Lower leg skin (tissue), 3 donors: ENCODE measurements at regions not wholly inside any gene's neighbourhood (a gene's known extent, or its start where the extent isn't known, plus 50 kb on each side); places are given as distances from the start of the nearest gene placed in this dataset.

Source experiments
- POLR2A ChIP-seq, 2 donors: fragments of 450-650 bp; IDR thresholded peaks; one replicate each; pipeline ENCODE4 v1.6.1; 2016 to 2017; ENCODE audit warnings: antibody characterized with exemption in 2 of 2, mild to moderate bottlenecking in 1 of 2, moderate library complexity in 1 of 2
- TF ChIP-seq, protein P1 (sequence below), 3 donors: fragments of 450-650 bp; IDR thresholded peaks; one replicate each; pipeline ENCODE4 v1.5.1; 2016; ENCODE audit warnings: antibody characterized with exemption in 3 of 3, mild to moderate bottlenecking in 3 of 3, moderate library complexity in 2 of 3

DNA sequence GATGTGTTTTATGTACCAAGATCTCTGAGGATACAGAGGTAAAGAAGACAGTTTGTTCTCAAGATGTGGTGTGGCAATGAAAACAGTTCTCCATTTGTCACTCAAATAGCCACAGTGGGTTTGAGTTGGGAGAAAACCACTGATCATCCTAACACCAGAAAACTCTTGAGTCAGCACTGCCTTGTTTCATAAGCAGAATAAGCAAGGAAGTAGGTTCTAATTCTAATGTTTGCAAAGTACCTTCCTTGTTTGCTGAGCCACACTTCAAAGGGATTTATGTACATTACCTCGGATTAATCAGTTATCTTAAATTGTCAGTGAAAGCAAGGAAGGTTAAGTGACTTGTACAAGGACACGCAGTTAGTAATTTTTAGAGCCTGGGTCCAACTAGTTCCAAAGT lies 107.8 kb upstream of the BOC start:
- TF ChIP-seq, protein P1, sequence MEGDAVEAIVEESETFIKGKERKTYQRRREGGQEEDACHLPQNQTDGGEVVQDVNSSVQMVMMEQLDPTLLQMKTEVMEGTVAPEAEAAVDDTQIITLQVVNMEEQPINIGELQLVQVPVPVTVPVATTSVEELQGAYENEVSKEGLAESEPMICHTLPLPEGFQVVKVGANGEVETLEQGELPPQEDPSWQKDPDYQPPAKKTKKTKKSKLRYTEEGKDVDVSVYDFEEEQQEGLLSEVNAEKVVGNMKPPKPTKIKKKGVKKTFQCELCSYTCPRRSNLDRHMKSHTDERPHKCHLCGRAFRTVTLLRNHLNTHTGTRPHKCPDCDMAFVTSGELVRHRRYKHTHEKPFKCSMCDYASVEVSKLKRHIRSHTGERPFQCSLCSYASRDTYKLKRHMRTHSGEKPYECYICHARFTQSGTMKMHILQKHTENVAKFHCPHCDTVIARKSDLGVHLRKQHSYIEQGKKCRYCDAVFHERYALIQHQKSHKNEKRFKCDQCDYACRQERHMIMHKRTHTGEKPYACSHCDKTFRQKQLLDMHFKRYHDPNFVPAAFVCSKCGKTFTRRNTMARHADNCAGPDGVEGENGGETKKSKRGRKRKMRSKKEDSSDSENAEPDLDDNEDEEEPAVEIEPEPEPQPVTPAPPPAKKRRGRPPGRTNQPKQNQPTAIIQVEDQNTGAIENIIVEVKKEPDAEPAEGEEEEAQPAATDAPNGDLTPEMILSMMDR (IDR thresholded peaks at IDR 0.05): no peak
- TF ChIP-seq POLR2A (IDR thresholded peaks at IDR 0.05): no peak
